HG03039 (cell line): ENCODE measurements at regions not wholly inside any gene's neighbourhood (a gene's known extent, or its start where the extent isn't known, plus 50 kb on each side); places are given as distances from the start of the nearest gene placed in this dataset.

Experiments
- ATAC-seq: cut with Tn5 transposase; IDR thresholded peaks from one replicate; pipeline ENCODE4 v1.9.1; 2021; ENCODE audit warnings: mild to moderate bottlenecking, moderate library complexity; ENCODE audit not compliant: unreplicated experiment

DNA sequence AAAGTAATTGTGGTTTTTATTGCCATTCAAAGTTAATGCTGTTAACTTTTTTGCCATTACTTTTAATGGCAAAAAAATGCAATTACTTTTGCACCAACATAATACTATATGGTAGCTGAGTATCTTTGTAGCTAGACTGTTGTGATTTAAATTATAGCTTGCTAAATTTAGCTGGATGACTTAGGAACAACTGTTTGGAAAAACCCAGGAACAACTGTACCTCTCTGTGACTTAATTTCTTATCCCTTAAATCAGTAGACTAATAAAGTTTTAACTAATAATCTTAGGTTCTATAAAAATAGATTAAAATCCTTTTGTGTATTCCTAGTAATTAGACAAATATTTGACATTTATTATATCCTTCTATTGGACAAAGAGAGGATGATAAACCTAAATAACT lies 268.2 kb downstream of the TENT5A start:
- ATAC-seq: no peak

DNA sequence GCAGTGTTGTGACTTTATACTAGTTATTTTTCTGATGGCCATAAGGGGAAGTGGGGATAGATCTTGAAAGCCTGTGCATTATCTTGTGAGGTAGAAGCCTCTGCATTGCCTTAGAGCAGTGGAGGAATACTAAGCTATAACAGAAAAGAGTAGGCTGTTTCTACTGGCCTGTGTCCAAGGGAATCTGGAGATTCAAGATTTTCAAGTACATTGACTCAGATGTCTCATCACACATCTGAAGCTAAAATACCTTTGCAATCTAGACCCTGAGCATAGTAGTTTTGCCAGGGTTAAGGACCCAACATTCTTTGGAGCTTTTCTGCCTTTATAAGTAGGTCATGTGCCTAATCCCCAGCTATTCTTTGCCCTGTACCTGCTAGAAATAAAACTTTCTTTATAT lies 272.3 kb downstream of the TENT5A start:
- ATAC-seq: no peak

DNA sequence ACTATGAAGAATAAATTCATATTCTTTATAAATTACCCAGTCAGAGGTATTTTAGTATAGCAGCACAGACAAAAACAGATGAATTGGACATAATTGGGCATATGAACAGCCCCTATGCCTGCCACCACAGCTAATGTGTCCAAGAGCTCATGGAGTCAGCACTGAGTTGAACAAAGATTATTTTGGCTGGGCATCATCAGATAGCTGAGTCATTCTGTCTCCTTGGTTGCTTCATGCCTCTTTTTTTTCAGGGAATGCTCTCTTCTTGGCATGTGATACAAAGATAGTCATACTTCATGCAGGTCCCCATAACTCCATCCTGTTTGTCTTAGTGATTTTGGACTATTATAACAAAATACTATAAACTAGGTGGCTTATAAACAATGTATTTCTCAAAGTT lies 275.6 kb downstream of the TENT5A start:
- ATAC-seq: no peak

DNA sequence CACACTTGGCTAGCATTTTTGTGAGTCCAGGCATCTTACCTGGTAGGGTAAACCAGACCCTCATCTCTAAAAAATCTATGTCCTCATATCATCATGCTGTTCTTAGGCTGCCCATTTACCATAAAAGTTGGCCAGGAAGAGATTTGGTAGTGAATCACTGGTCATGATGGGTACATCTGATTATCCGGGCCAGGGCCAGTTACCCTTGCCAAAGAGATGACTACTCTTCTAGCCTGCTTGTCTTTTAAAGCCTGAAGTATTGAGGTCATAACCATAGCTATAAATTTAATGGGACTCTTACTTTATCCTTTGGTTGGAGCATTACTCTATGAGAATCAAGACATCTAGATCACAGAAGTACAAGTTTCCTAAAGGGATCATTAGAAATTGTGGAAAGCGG lies 276.8 kb downstream of the TENT5A start:
- ATAC-seq: no peak

DNA sequence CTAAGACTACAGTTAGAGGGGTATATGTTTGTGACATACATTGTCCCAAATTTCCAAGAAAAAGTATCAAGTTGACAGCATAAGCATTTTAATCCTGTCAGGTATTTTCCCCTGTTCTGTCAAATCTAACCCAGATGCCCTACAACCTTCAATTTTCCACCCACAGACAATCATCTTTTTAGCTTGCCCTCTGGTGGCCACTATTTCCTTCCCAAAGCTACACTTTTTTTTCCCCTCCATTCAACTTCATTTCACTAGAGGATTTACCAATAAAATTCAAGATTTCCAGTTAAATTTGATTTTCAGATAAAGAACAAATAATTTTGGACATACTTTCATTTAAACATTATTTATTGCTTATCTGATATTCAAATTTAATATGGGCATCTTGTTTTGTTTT lies 286.6 kb downstream of the TENT5A start:
- no peak for ATAC-seq

DNA sequence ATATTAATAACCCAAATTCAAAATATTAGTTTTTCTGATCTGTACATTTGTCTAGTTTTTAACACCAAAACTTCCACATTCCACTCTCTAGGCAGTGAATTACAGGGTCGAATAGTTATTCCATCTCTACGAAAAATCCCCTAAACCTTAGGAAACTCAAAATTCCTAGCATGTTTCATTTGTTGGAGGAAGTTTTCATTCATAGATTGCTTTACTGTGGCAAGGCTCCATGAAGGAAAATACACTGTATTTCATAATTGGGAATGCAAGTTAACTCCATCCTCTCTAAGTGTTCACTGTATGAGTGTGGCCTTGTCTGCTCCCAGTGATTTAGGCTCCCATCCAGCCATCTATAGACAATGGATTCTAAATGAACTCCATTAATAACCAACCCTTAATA lies 296.1 kb downstream of the TENT5A start:
- ATAC-seq: no peak

DNA sequence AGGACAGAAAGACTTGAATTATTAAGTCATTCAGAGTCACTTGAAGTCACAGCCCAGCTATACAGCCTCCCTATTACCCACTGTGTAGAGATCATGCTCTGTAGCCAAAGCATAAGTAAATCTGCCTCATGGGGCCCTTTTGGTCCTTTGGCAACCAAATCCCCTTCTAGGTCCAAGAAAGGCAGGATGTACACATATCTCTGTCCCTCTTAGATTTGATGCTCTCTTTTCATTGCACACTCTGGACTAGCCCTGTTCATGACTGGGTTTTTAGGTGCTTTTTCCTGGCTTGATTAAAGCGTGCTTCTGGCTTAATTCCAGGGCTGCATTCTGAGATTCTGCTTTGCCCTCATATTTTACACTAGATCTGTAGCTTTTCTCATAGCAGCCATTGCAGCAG lies 296.8 kb downstream of the TENT5A start:
- ATAC-seq: no peak

DNA sequence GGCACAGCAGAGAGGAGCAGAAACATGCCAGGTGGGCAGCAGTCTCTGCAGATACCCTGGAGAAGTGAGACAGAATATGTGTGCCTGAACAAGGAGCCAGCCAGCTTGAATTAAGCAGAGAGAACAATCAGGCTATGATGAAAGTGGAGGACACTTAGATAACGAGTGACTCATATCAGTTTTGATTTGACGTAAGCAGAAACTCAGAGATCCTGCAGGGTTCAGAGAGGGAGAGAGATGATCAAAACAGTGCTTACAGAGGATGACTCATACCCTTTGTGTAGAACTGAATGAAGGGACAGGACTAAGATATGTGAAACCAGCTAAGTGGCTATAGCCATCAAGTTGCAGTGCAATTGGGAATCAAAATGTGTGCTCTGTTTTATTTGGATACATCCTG lies 300.7 kb downstream of the TENT5A start:
- peak; percentile 85 for ATAC-seq

DNA sequence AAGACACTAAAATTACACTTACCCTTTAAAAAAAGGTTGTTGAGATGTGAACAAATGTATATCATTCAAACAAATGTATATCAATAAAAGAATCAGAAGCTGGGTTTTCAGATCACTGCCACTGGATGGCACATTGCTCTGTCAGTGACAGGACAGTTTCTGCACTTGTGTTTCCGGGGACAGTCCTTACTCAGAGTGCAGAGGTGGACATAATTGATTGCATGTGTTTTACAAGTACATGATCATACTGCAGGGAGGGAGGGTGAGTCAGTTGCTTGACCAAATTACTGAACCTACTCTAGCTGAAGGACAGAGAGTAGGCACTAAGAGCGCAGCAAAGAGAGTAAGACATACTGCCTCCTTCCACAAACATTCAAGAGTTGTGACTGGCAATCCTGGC lies 302.3 kb downstream of the TENT5A start:
- ATAC-seq: no peak

DNA sequence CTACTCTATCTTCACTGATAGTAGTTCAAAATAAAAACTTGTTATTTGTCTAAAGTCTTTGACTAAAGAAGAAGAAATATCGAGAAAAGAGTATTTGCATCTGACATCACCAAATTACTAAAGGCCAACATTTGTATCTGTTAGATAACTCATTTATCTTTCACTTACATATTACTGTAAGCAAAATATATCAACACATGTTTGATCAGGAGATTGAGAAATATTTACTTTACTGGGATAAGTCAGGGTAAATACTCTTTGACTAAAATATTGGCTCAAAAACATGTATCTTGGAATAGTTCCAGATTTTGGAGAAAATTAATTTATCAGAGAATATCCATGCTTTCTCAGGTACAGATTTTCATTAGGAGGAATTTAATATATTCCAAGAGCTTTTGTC lies 306.0 kb downstream of the TENT5A start:
- no peak for ATAC-seq

DNA sequence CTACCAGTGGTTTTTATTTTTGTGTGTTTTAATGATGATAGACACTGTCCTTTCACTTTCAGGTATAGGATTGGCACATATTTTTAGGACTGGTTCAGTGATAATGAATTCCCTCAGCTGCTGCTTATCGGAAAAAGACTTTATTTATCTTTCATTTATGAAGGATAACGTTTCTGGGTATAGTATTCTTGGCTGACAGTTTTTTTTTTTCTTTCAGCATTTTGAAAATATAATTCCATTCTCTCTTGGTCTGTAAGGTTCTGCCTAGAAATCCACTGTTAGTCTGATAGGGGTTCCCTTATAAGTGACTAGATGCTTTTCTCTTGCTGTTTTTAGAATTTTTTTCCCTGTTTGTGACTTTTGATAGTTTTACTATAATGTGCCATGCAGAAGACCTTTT lies 313.1 kb downstream of the TENT5A start:
- no peak for ATAC-seq

DNA sequence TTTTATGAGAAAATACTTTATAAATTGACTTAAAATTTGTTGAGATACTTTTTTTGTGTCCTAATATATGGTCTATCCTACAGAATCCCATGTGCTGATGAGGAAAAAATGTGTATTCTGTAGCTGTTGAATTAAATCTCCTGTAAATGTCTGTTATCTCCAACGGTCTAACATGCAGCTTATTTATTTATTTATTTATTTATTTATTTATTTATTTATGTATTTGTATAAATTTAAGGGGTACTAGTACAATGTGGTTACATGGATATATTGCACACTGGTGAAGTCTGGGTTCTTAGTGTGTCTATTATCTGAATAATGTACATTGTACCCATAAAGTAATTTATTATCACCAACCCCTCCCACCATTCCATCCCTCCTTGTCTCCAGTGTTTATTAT lies 315.5 kb downstream of the TENT5A start:
- no peak for ATAC-seq

DNA sequence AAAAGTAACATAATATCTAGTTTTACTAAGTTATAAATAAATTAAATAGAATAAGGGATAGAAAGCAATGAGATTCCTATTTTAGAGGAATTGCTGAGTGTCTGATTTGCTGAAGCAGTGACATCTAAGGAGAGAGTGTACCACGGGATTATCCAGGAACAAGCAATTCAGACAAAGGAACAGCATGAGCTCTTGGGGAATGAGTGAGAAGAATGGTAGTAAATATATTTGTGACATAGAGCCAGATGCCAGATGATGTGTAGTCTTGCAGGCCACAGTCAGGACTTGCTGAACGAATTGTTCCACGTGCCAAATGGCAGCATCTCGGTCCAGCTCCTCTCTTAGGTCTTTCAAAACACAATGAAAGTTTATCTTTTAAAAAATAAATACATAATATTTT lies 339.2 kb downstream of the TENT5A start:
- ATAC-seq: no peak

DNA sequence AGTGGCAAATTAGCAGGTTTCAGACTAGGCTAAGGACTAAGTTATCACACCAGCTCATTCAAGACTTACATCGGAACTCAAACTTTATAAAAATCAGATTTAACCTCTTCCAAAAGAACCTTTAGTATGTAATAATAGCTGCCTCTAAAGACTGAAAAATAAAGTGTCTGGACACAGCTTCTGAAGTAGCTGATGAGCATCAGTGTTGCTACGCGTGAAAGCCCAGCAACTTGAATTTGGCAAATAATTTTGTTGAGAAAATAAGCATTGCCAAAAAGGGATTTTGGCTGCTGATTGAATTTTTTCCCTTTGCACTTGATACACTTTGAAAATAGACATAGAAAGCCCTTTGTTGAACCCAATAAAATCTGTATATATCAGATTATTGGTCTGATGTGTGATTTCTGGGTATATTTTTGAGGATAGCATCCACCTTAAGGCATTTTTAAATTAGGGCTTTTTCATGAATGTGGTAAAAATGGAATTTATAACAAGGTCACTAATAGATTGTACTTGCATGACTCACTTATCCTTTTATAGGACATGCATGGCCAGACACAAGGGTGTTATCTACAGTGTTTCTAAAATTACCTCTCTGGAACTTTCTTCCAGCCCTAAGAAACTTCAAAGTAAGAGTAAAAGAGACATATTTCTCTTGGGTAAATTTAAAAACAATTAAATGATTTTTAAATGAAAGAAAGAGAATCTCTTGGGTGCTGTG lies 350.4 kb downstream of the TENT5A start:
- no peak for ATAC-seq

DNA sequence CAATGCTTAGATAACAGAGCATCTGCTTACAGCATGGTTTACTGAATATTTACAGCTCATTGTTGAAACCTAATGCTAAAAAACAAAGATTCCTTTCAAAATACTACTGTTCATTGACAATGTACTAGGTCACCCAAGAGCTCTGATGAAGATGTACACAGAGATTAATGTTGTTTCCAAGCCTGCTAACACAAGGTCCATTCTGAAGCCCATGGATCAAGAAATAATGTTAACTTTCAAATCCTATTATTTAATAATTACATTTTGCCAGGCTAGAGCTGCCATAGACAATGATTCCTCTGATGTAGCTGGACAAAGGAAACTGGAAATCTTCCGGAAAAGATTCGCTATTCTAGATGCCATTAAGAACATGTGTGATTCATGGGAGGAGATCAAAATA lies 355.6 kb downstream of the TENT5A start:
- no peak for ATAC-seq

DNA sequence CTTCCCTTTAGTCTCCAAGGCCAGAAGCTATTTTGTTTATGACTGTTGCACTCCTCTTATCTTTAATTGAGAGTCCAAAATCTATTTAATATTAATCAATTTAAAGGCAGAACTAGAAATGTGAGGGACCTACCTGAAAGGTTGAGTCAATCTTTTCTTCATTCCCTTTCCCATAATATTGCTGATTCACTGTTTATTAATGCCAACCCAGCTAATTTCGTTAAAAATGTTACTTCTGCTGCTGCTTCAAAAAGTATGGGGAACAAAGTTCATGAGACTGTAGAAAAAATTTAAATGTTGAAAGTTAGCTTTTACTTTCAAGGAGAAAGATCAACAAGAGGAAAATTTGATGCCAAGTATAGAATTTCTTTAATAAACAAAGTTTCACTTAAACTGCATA lies 365.3 kb downstream of the TENT5A start:
- no peak for ATAC-seq

DNA sequence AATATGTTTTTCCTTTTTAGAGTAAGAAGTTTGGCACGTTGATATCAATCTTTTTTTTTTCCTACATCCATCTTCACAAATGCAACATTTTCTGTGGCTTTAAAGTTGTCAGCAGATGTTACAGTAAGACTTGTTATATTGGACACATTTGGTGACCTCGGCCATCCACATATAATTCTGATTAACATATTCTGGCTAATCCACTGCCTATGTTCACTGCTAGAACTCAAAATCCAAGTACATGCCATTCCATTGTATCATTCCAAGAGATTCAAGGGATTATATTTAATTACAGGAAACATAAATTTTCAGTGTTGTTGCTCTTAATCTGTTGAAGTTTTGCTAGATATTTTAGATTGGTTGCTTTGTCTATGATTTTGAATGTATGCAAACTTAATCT lies 367.6 kb downstream of the TENT5A start:
- no peak for ATAC-seq

DNA sequence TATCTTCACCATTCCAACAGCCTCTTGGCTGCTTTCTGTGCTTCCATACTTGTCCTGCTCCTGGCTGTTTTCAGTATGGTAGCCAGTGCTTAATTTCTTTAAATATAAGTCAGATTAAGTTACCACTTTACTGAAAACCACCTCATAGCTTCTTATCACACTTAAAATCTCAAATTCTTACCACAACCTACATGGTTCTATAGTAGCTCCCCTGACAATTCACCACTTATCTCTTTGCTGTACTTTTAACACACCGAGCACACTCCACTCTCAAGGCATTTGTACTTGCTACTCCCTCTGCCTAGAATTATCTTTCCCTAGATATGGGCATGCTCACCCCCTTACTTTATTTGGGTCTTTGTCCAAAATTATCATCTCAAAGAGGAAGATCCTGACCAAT lies 369.0 kb downstream of the TENT5A start:
- ATAC-seq: no peak

DNA sequence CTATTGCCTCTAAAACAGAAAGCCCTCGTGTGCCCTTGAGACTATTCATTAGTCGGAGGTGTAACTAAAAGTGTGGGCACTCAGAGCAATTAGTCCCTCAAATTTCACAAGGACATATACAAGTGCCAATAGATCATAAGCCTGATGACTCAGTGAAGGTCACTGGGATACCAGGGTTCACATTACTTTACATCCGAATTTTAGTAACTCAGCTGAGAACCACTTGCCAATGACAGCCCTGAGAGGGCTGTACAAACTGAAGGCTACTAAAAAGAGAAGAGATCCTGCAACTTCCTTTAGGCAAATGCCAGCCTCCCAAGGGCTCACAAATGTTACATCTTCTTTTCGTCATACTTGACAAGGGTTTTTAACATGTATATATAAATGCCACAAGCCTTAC lies 369.6 kb downstream of the TENT5A start:
- no peak for ATAC-seq

DNA sequence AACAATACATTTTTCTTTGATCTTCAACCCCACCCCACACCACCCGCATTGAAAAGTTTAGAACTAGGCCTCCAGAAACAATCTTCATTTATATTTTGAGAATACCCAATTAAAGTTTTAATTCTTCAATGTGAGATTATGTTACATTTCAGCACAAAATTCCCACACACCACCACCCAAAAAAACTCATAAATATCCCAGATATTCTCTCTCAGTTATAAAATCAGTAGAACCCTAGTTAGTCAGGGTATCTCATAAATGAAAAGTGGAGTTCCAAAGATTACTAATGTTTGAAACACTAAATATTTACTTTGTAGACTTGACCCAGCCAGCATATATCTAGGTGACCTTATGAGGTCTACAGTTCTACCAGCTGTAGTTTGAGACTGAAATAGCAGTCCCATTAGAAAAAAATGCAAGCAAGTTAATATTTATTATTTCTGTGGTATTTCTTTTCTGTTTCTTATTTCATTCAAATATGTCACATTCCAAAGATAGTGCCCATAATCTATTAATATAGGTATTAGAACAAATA lies 371.0 kb downstream of the TENT5A start:
- no peak for ATAC-seq

DNA sequence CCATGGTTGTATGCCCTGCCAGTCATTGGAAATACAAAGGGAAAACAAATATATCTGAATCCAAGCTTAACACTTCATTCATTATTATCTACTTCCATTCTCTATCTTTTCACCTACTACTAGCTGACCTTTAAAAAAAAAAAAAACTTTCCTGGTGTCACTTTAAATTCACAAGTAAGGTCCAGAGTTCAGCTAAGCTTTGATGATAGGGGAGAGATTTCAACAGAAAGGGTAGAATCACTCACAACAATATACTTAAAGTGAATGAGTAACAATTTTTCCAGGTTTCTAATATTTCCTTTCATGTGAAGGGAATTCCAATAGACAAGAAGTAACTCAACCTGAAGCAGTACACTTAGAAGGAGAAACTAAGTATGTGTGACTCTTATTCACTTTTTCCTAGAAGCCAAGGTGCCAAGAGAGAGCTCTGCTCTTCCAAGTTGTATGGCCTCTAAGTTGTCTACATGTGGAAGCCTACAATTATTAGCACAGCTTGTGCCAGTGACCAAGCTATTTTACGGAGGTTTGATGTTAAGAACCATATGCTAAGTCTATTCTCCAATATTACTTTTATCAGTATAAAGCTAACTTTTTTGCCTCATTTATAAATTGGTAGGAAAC lies 371.7 kb downstream of the TENT5A start:
- ATAC-seq: no peak

DNA sequence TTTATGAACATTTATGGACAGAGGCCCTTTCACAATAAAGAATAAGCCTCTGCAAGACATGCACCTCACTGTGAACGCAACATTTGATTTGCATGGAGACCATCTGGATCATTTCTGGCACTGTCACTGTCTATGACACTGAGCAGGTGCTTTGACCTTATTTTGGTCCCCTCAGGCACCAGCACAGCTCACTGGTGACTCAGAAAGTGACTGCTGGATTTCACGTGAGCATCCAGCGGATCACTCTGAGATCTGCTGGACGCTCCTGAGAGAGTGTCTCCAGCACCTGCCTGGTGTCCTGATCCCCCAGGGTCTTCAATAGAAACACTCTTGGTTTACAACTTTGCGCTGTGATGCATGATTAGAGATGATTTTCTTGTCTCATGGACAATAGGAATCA lies 375.7 kb downstream of the TENT5A start:
- ATAC-seq: no peak

DNA sequence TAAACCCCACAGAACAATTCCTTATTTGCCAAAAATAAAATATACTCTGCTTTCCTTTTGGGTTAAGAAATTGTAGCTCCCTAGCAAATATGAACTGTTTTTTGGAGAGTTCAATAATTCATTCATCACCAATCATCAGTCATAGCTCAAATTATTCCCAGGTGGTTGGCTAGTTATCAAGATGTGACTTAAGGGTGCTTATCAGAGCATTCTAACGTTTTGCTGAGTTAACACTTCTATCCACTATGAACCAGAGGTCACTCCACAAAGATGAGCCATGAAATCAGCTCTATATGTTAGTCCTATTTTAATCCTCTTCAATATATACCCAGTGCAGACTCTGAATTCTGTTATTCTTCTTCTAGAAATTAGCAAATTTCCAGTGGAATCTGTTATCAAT lies 379.1 kb downstream of the TENT5A start:
- no peak for ATAC-seq
